NCI-H748 treated with DMSO at 0.1 percent for 48 hours (cell line): ENCODE measurements at regions not wholly inside any gene's neighbourhood (a gene's known extent, or its start where the extent isn't known, plus 50 kb on each side); places are given as distances from the start of the nearest gene placed in this dataset.
"Not testable (repeated sequence)": the region's sequence is repeated elsewhere in the genome, so short reads cannot be mapped to it uniquely, and the experiment has no call there.

Source experiments
- DNase-seq: peaks from one replicate; lab custom pipeline; 2025; lab: John Stamatoyannopoulos, UW

GRCh38 chr5:44756097-44756496, 52.6 kb upstream of the MRPS30 start:
- DNase-seq = not testable (repeated sequence)

- DNase-seq = no peak
Measured at GRCh38 chr5:44747396-44747795, 61.4 kb upstream of the MRPS30 start.

GRCh38 chr5:44740660-44741059, 68.1 kb upstream of the MRPS30 start:
- no peak for DNase-seq

- no peak for DNase-seq
Measured at GRCh38 chr5:44729536-44729935, 79.2 kb upstream of the MRPS30 start.

GRCh38 chr5:44727100-44727499, 81.6 kb upstream of the MRPS30 start:
- no peak for DNase-seq

- no peak for DNase-seq
Measured at GRCh38 chr5:44719856-44720255, 88.9 kb upstream of the MRPS30 start.

GRCh38 chr5:44714871-44715561, 93.7 kb upstream of the MRPS30 start:
- no peak for DNase-seq

- DNase-seq = no peak
Measured at GRCh38 chr5:44713446-44713845, 95.3 kb upstream of the MRPS30 start.

- DNase-seq = no peak
Measured at GRCh38 chr5:44711901-44712300, 96.8 kb upstream of the MRPS30 start.

GRCh38 chr5:44708602-44709001, 100.1 kb upstream of the MRPS30 start:
- DNase-seq = no peak

- DNase-seq = no peak
Measured at GRCh38 chr5:44707721-44708120, 101.0 kb upstream of the MRPS30 start.

- DNase-seq = no peak
Measured at GRCh38 chr5:44697025-44697424, 111.7 kb upstream of the MRPS30 start.

GRCh38 chr5:44695259-44695658, 113.5 kb upstream of the MRPS30 start:
- DNase-seq = no peak

GRCh38 chr5:44691802-44692201, 116.9 kb upstream of the MRPS30 start:
- DNase-seq = no peak

GRCh38 chr5:44681906-44682305, 126.8 kb upstream of the MRPS30 start:
- DNase-seq = no peak

- DNase-seq = no peak
Measured at GRCh38 chr5:44679214-44679613, 129.5 kb upstream of the MRPS30 start.

GRCh38 chr5:44675296-44675695, 133.5 kb upstream of the MRPS30 start:
- no peak for DNase-seq

- no peak for DNase-seq
Measured at GRCh38 chr5:44674461-44674860, 134.3 kb upstream of the MRPS30 start.

- not testable (repeated sequence) for DNase-seq
Measured at GRCh38 chr5:44668471-44668870, 140.3 kb upstream of the MRPS30 start.

GRCh38 chr5:44665101-44665701, 143.5 kb upstream of the MRPS30 start:
- no peak for DNase-seq

GRCh38 chr5:44664711-44665100, 144.0 kb upstream of the MRPS30 start:
- DNase-seq = no peak

GRCh38 chr5:44663991-44664710, 144.6 kb upstream of the MRPS30 start:
- DNase-seq = no peak

GRCh38 chr5:44661851-44662250, 146.9 kb upstream of the MRPS30 start:
- DNase-seq = no peak
